ENCODE measurements at regions not wholly inside any gene's neighbourhood (a gene's known extent, or its start where the extent isn't known, plus 50 kb on each side); places are given as distances from the start of the nearest gene placed in this dataset.

- TF ChIP-seq YY1 (IDR thresholded peaks at IDR 0.05; ENCODE audit: insufficient read depth, insufficient replicate concordance, low read depth, low read length), result no peak
- TF ChIP-seq, protein P1, sequence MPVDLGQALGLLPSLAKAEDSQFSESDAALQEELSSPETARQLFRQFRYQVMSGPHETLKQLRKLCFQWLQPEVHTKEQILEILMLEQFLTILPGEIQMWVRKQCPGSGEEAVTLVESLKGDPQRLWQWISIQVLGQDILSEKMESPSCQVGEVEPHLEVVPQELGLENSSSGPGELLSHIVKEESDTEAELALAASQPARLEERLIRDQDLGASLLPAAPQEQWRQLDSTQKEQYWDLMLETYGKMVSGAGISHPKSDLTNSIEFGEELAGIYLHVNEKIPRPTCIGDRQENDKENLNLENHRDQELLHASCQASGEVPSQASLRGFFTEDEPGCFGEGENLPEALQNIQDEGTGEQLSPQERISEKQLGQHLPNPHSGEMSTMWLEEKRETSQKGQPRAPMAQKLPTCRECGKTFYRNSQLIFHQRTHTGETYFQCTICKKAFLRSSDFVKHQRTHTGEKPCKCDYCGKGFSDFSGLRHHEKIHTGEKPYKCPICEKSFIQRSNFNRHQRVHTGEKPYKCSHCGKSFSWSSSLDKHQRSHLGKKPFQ (CRISPR knock-in tag; IDR thresholded peaks at IDR 0.05; ENCODE audit: insufficient replicate concordance), result no peak
- no peak for TF ChIP-seq HNRNPH1 (optimal IDR thresholded peaks at IDR 0.05; ENCODE audit: low read depth, low read length)
- no peak for TF ChIP-seq BRD4 (CRISPR knock-in tag; IDR thresholded peaks at IDR 0.05)
- TF ChIP-seq KDM6A (CRISPR knock-in tag; IDR thresholded peaks at IDR 0.05; ENCODE audit: low read depth), result no peak
- no peak for TF ChIP-seq MAF1 (CRISPR knock-in tag; IDR thresholded peaks at IDR 0.05; ENCODE audit: borderline replicate concordance)
- TF ChIP-seq ZNF75D (CRISPR knock-in tag; IDR thresholded peaks at IDR 0.05; ENCODE audit: borderline replicate concordance), result no peak
Measured at GRCh38 chr5:20974426-20974825, 986.4 kb upstream of the CDH18 start (continued).

DNA sequence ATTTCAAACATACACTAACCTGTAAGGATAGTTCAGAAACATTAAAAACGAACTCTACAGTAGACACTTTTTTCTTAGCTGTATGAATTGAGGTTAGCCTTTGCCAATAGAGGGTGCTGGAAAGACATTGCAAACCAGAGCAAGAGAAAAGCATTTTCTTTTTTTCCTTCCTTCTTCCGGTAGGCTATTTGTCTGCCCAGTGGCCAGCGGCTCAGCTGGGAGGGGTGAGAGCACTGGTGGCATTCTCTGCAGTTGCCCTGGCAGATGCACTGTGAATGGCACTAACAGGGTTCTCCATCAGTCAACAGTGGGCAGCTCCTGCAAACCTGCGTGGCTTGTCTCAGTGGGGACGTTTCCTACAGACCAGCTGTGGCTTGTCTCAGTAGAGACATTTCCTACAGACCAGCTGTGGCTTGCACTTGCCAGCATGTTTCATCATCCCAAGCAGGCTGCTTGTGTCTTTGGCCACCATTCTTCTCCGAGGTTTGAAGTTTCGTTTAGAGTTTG lies 984.5 kb upstream of the CDH18 start:
- Histone ChIP-seq H3K36me3 (replicated peaks in 1 of 2; ENCODE audit: control insufficient read depth in 1 of 2, insufficient read depth in 2 of 2, low read length in 2 of 2) (no peaks in the 10 kb centered on the region), H3K27me3 (ENCODE audit: control insufficient read depth in 1 of 2, insufficient read depth in 2 of 2, low read length in 2 of 2) (no peaks in the 10 kb centered on the region), H2AFZ (ENCODE audit: low read length) (peak overlapping the region; percentile 76), H3K4me3 (replicated peaks in 1 of 3; ENCODE audit: insufficient read depth in 1 of 3, low read depth in 2 of 3, low read length in 3 of 3) (peak overlapping the region in 1 of 3 experiments; percentile 25; a peak in 2 of 6 replicates), H3K4me1 (ENCODE audit: insufficient read depth, low read length) (no peaks in the 10 kb centered on the region), H3K9ac (ENCODE audit: insufficient read depth, low read depth, low read length) (no peak overlapping the region), H3K9me3 (ENCODE audit: low read length) (peaks cover 17% of the 10 kb centered on the region), H3K4me2 (ENCODE audit: low read depth, low read length) (peak overlapping the region; percentile 43), H3K79me2 (ENCODE audit: insufficient read depth, low read length) (no peaks in the 10 kb centered on the region), H4K20me1 (ENCODE audit: insufficient read depth, low read length) (no peaks in the 10 kb centered on the region), H3K27ac (ENCODE audit: extremely low read length, insufficient read depth, low read length) (no peak overlapping the region)
- no peak for FAIRE-seq
- POLR2A ChIA-PET, result no interaction called here
- BruUV-seq (replicated peaks), result no TSS peak
- intact Hi-C loops (cut with micrococcal nuclease; ENCODE audit: unreplicated experiment) (loop anchor here (10.0 kb wide), 1 partner anchor 832 kb away; no protein-coding TSS in a partner anchor), in situ Hi-C loops (cut with HindIII; ENCODE audit: extremely low pct_ligation_motif_present, low pct_unique_long_range_greater_than_20kb) (no loop called here)
- TF ChIP-seq NFYB (CRISPR knock-in tag; IDR thresholded peaks at IDR 0.05) (no peak), ZNF362 (CRISPR knock-in tag; IDR thresholded peaks at IDR 0.05; ENCODE audit: borderline replicate concordance) (peak; percentile 32; the same call in 1 of the 2 replicates), GABPA (IDR thresholded peaks at IDR 0.05; ENCODE audit: low read depth, low read length) (no peak), GABPA (CRISPR knock-in tag; IDR thresholded peaks at IDR 0.05; ENCODE audit: low read depth) (peak; percentile 60), PHF21A (CRISPR knock-in tag; IDR thresholded peaks at IDR 0.05) (no peak), STAG1 (CRISPR knock-in tag; IDR thresholded peaks at IDR 0.05) (peak; percentile 50), GABPB1 (CRISPR knock-in tag; IDR thresholded peaks at IDR 0.05) (peak; percentile 52), BATF2 (CRISPR knock-in tag; IDR thresholded peaks at IDR 0.05) (no peak), ATF4 (CRISPR knock-in tag; IDR thresholded peaks at IDR 0.05) (peak in 1 of 2 experiments; percentile 59; a peak in 2 of 4 replicates)
- TF ChIP-seq, protein P2, sequence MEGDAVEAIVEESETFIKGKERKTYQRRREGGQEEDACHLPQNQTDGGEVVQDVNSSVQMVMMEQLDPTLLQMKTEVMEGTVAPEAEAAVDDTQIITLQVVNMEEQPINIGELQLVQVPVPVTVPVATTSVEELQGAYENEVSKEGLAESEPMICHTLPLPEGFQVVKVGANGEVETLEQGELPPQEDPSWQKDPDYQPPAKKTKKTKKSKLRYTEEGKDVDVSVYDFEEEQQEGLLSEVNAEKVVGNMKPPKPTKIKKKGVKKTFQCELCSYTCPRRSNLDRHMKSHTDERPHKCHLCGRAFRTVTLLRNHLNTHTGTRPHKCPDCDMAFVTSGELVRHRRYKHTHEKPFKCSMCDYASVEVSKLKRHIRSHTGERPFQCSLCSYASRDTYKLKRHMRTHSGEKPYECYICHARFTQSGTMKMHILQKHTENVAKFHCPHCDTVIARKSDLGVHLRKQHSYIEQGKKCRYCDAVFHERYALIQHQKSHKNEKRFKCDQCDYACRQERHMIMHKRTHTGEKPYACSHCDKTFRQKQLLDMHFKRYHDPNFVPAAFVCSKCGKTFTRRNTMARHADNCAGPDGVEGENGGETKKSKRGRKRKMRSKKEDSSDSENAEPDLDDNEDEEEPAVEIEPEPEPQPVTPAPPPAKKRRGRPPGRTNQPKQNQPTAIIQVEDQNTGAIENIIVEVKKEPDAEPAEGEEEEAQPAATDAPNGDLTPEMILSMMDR (CRISPR knock-in tag; IDR thresholded peaks at IDR 0.05), result peak; percentile 26; the same call in 1 of the 2 replicates
- CTCF ChIA-PET (ENCODE audit: low intra/inter-chr PET ratio, low total read pairs), result interaction anchor here (1.0 kb wide), 1 partner anchor 419 kb away, joined by 3 read pairs; no protein-coding TSS in a partner anchor
- ATAC-seq, result peak; percentile 85
- WGBS (ENCODE audit: low lambda C conversion rate), result 9% methylated on average over 5 of the region's 7 CpGs
- peak; percentile 3 for DNase-seq (ENCODE audit: low spot score)
